Tibial nerve (tissue), 4 donors: ENCODE measurements at regions not wholly inside any gene's neighbourhood (a gene's known extent, or its start where the extent isn't known, plus 50 kb on each side); places are given as distances from the start of the nearest gene placed in this dataset.

Experiments
- CTCF ChIP-seq, 5 experiments: fragments of 200-600 bp in 3 of 5; fragments of 450-650 bp in 2 of 5; sonication (generic) in 3 of 5; IDR thresholded peaks; one replicate each; pipeline ENCODE4 v1.5.1; 2016 to 2019; ENCODE audit warnings: antibody characterized with exemption in 5 of 5, mild to moderate bottlenecking in 3 of 5, moderate library complexity in 2 of 5
- EP300 ChIP-seq, 2 donors: sonication (generic); formaldehyde crosslinking; IDR thresholded peaks; one replicate each; pipeline ENCODE4 v1.6.1; 2017; ENCODE audit warnings: antibody characterized with exemption in 2 of 2, mild to moderate bottlenecking in 1 of 2
- POLR2A ChIP-seq, 2 donors: fragments of 450-650 bp; IDR thresholded peaks; one replicate each; pipeline ENCODE4 v1.6.1; 2017; ENCODE audit warnings: antibody characterized with exemption in 2 of 2, mild to moderate bottlenecking in 2 of 2, moderate library complexity in 2 of 2

GRCh38 chr19:29016353-29016752 lies 196.6 kb downstream of the UQCRFS1 start:
- TF ChIP-seq CTCF (IDR thresholded peaks at IDR 0.05) (no peak), POLR2A (IDR thresholded peaks at IDR 0.05) (no peak), EP300 (IDR thresholded peaks at IDR 0.05) (no peak)
